MM.1S (cell line): ENCODE measurements at regions not wholly inside any gene's neighbourhood (a gene's known extent, or its start where the extent isn't known, plus 50 kb on each side); places are given as distances from the start of the nearest gene placed in this dataset.

Source experiments
- DNase-seq: peaks from one replicate; pipeline ENCODE4 v3.0.0-alpha.2; 2015
- H2AFZ ChIP-seq: fragments of 300-600 bp; sonication (generic); 2 replicates; pipeline ENCODE4 v1.6.0; 2016; ENCODE audit warnings: antibody characterized with exemption, low read length
- H3F3A ChIP-seq: fragments of 300-600 bp; sonication (generic); 2 replicates; pipeline ENCODE4 v1.6.1; 2016; ENCODE audit warnings: mild to moderate bottlenecking, antibody characterized with exemption, low read length, moderate library complexity, mixed read lengths; ENCODE audit not compliant: insufficient read depth
- H3K27ac ChIP-seq: fragments of 300-600 bp; sonication (generic); 2 replicates; pipeline ENCODE4 v1.5.1; 2016; ENCODE audit warnings: mild to moderate bottlenecking, low read length
- H3K27me3 ChIP-seq: fragments of 300-600 bp; sonication (generic); replicated peaks from 2 replicates; pipeline ENCODE4 v1.6.0; 2016; ENCODE audit warnings: low read length; ENCODE audit not compliant: insufficient read depth
- H3K36me3 ChIP-seq: fragments of 300-600 bp; sonication (generic); replicated peaks from 2 replicates; pipeline ENCODE4 v1.6.1; 2016; ENCODE audit warnings: mild to moderate bottlenecking, low read length, mixed read lengths; ENCODE audit not compliant: insufficient read depth
- H3K4me1 ChIP-seq: fragments of 300-600 bp; sonication (generic); 2 replicates; pipeline ENCODE4 v1.6.1; 2016; ENCODE audit warnings: low read length, mixed read lengths
- H3K4me2 ChIP-seq: fragments of 300-600 bp; sonication (generic); 2 replicates; pipeline ENCODE4 v1.6.0; 2016; ENCODE audit warnings: low read depth, low read length
- H3K4me3 ChIP-seq: fragments of 300-600 bp; sonication (generic); 2 replicates; pipeline ENCODE4 v1.5.1; 2016; ENCODE audit warnings: low read length, mixed read lengths
- H3K79me2 ChIP-seq: fragments of 300-600 bp; sonication (generic); 2 replicates; pipeline ENCODE4 v1.6.1; 2016; ENCODE audit warnings: mixed run types, low read length, mixed read lengths
- H3K9ac ChIP-seq: fragments of 300-600 bp; sonication (generic); 2 replicates; pipeline ENCODE4 v1.6.1; 2016; ENCODE audit warnings: low read length, mixed read lengths
- H3K9me2 ChIP-seq: fragments of 300-600 bp; sonication (generic); replicated peaks from 2 replicates; pipeline ENCODE4 v1.6.1; 2016; ENCODE audit warnings: mild to moderate bottlenecking, low read length, mixed read lengths; ENCODE audit not compliant: insufficient read depth
- H3K9me3 ChIP-seq: fragments of 300-600 bp; sonication (generic); replicated peaks from 2 replicates; pipeline ENCODE4 v1.6.1; 2016; ENCODE audit warnings: mild to moderate bottlenecking, low read length, mixed read lengths; ENCODE audit not compliant: insufficient read depth
- H4K20me1 ChIP-seq: fragments of 300-600 bp; sonication (generic); 2 replicates; pipeline ENCODE4 v1.6.1; 2016; ENCODE audit warnings: mild to moderate bottlenecking, low read length, moderate library complexity, mixed read lengths; ENCODE audit not compliant: insufficient read depth
- EZH2 ChIP-seq: fragments of 300-600 bp; sonication (generic); optimal IDR thresholded peaks from 2 replicates; pipeline ENCODE3; 2017; ENCODE audit warnings: low read depth, mild to moderate bottlenecking, antibody characterized with exemption, low read length, mixed read lengths
- EZH2phosphoT487 ChIP-seq: fragments of 300-600 bp; sonication (generic); IDR thresholded peaks from 2 replicates; pipeline ENCODE4 v1.6.1; 2018; ENCODE audit warnings: antibody characterized with exemption, low read length
- TF ChIP-seq, protein P1 (sequence below): fragments of 300-600 bp; sonication (generic); IDR thresholded peaks from 2 replicates; pipeline ENCODE4 v1.5.1; 2016; ENCODE audit warnings: antibody characterized with exemption, low read length, mixed read lengths

- Histone ChIP-seq H3K4me1 (no peaks in the 10 kb centered on the region), H2AFZ (no peak overlapping the region), H3K79me2 (no peaks in the 10 kb centered on the region), H3K27me3 (no peaks in the 10 kb centered on the region), H4K20me1 (no peaks in the 10 kb centered on the region), H3K4me2 (no peak overlapping the region), H3K27ac (no peak overlapping the region), H3K9ac (no peak overlapping the region), H3K9me2 (no peaks in the 10 kb centered on the region), H3K4me3 (no peak overlapping the region), H3K36me3 (no peaks in the 10 kb centered on the region), H3F3A (no peaks in the 10 kb centered on the region), H3K9me3 (no peaks in the 10 kb centered on the region)
- TF ChIP-seq, protein P1, sequence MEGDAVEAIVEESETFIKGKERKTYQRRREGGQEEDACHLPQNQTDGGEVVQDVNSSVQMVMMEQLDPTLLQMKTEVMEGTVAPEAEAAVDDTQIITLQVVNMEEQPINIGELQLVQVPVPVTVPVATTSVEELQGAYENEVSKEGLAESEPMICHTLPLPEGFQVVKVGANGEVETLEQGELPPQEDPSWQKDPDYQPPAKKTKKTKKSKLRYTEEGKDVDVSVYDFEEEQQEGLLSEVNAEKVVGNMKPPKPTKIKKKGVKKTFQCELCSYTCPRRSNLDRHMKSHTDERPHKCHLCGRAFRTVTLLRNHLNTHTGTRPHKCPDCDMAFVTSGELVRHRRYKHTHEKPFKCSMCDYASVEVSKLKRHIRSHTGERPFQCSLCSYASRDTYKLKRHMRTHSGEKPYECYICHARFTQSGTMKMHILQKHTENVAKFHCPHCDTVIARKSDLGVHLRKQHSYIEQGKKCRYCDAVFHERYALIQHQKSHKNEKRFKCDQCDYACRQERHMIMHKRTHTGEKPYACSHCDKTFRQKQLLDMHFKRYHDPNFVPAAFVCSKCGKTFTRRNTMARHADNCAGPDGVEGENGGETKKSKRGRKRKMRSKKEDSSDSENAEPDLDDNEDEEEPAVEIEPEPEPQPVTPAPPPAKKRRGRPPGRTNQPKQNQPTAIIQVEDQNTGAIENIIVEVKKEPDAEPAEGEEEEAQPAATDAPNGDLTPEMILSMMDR = no peak
- TF ChIP-seq EZH2 = no peak
- TF ChIP-seq EZH2phosphoT487 = no peak
- DNase-seq = no peak
These were observed 62.2 kb downstream of the FAM181B start for GRCh38 chr11:82671451-82671850.

- DNase-seq = no peak
- Histone ChIP-seq H3K9me2 (no peaks in the 10 kb centered on the region), H3K4me2 (no peak overlapping the region), H4K20me1 (no peaks in the 10 kb centered on the region), H2AFZ (no peak overlapping the region), H3K27ac (no peak overlapping the region), H3K9me3 (no peaks in the 10 kb centered on the region), H3K79me2 (no peaks in the 10 kb centered on the region), H3K27me3 (no peaks in the 10 kb centered on the region), H3K4me1 (no peaks in the 10 kb centered on the region), H3F3A (no peaks in the 10 kb centered on the region), H3K36me3 (no peaks in the 10 kb centered on the region), H3K9ac (no peak overlapping the region), H3K4me3 (no peak overlapping the region)
- no peak for TF ChIP-seq EZH2phosphoT487
- TF ChIP-seq, protein P1 = no peak
- TF ChIP-seq EZH2 = no peak
These were observed 70.1 kb downstream of the FAM181B start for GRCh38 chr11:82663535-82663934.

- H3F3A ChIP-seq = no peaks in the 10 kb centered on the region
- H3K36me3 ChIP-seq = no peaks in the 10 kb centered on the region
- H2AFZ ChIP-seq = no peak overlapping the region
- TF ChIP-seq, protein P1 = no peak
- TF ChIP-seq EZH2phosphoT487 (no peak), EZH2 (no peak)
- H3K27me3 ChIP-seq = no peaks in the 10 kb centered on the region
- DNase-seq = no peak
- H3K4me1 ChIP-seq = no peaks in the 10 kb centered on the region
- H3K4me3 ChIP-seq = no peak overlapping the region
- no peaks in the 10 kb centered on the region for H3K9me3 ChIP-seq
- H3K79me2 ChIP-seq = no peaks in the 10 kb centered on the region
- H3K9me2 ChIP-seq = no peaks in the 10 kb centered on the region
- H3K27ac ChIP-seq = no peak overlapping the region
- H3K9ac ChIP-seq = no peak overlapping the region
- no peak overlapping the region for H3K4me2 ChIP-seq
- H4K20me1 ChIP-seq = no peaks in the 10 kb centered on the region
These were observed 79.9 kb downstream of the FAM181B start for GRCh38 chr11:82653752-82654151.
